ENCODE measurements at regions not wholly inside any gene's neighbourhood (a gene's known extent, or its start where the extent isn't known, plus 50 kb on each side); places are given as distances from the start of the nearest gene placed in this dataset.
"Not testable (repeated sequence)": the region's sequence is repeated elsewhere in the genome, so short reads cannot be mapped to it uniquely, and the experiment has no call there.

GRCh38 chr10:117815816-117816215, 230.9 kb downstream of the RAB11FIP2 start:
- H3K36me3 Mint-ChIP-seq (ENCODE audit: low read depth); H3K27ac Mint-ChIP-seq; DNase-seq; H3K9me3 Mint-ChIP-seq; H3K4me1 Mint-ChIP-seq (ENCODE audit: low read depth); H3K4me3 Mint-ChIP-seq: not testable (repeated sequence)
- peaks cover 12% of the 10 kb centered on the region for H3K27me3 Mint-ChIP-seq

DNA sequence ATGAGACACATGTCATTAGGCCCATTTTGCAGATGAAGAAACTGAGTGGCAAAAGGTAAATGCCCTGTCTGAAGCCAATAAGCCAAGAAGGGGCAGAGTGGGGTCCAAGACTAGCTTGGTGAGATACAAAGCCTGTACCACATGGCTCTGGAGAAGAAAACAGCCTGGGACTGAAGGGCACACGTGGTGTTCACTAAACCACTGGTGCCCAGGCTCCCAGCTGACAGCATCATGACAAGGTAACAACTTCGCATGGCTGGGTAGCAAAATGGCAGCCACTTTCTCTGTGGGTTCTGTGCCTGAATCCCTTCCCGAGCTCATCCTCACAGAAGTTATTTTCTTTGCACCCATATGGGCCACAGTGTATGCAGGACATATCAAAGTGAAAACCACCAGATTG, 229.6 kb downstream of the RAB11FIP2 start:
- Mint-ChIP-seq H3K27ac (no peak overlapping the region), H3K9me3 (no peaks in the 10 kb centered on the region), H3K4me1 (ENCODE audit: low read depth) (no peaks in the 10 kb centered on the region), H3K27me3 (peaks cover 12% of the 10 kb centered on the region), H3K36me3 (ENCODE audit: low read depth) (no peaks in the 10 kb centered on the region), H3K4me3 (no peak overlapping the region)
- DNase-seq: no peak

DNA sequence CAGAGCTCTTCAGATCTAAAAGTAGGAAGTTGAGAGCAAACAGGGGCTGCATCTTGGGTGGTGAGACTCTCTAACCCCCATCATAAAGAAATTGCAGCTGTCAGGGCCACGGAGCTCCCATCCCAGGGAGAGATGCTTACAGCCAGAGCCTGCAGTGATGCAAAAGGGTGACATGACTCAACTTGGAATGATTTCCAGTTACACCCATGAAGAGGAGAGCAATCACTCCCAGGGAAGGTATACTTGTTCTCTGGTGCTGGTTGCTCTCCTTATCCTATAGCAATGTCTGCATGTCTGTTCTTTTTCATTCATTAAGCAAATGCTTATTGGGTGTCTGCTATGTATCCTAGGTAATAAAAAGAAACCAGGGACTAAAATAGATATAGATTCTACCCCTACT, 228.0 kb downstream of the RAB11FIP2 start:
- H3K36me3 Mint-ChIP-seq (ENCODE audit: low read depth): no peaks in the 10 kb centered on the region

DNA sequence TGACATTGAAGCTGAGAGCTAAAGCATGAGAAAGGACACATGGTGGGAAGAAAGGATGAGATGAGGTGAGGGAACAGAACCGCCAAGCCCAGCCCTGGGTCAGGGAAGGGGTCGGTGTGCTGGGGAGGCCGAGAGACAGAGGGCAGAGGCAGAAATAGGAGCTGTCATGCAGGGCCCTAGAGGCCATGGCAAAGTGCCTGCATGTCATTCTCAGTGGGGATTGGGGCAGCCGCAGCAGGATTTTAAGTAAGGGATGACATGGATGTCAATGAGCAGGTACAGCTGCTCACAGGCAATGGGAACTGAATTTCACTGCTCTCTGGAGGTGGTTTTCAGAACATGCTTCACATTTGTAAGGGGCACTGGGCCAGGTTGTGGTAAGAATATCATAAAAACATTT, 227.4 kb downstream of the RAB11FIP2 start:
- Mint-ChIP-seq H3K4me3 (no peak overlapping the region), H3K9me3 (no peaks in the 10 kb centered on the region), H3K36me3 (ENCODE audit: low read depth) (no peaks in the 10 kb centered on the region), H3K4me1 (ENCODE audit: low read depth) (no peaks in the 10 kb centered on the region), H3K27ac (no peak overlapping the region), H3K27me3 (peaks cover 12% of the 10 kb centered on the region)
- DNase-seq: no peak

More for the DNA sequence above, 228.0 kb downstream of the RAB11FIP2 start:
- H3K4me1 Mint-ChIP-seq (ENCODE audit: low read depth): no peaks in the 10 kb centered on the region
- peaks cover 12% of the 10 kb centered on the region for H3K27me3 Mint-ChIP-seq
- no peaks in the 10 kb centered on the region for H3K9me3 Mint-ChIP-seq
- no peak overlapping the region for H3K4me3 Mint-ChIP-seq
- no peak for DNase-seq
- no peak overlapping the region for H3K27ac Mint-ChIP-seq

- Mint-ChIP-seq H3K27me3 (peaks cover 7% of the 10 kb centered on the region), H3K36me3 (ENCODE audit: low read depth) (no peaks in the 10 kb centered on the region), H3K9me3 (no peaks in the 10 kb centered on the region), H3K4me3 (no peak overlapping the region), H3K27ac (no peak overlapping the region), H3K4me1 (ENCODE audit: low read depth) (peaks cover 4% of the 10 kb centered on the region)
- DNase-seq: no peak
These were observed 222.8 kb downstream of the RAB11FIP2 start for GRCh38 chr10:117823980-117824379.

GRCh38 chr10:117830205-117830604, 216.5 kb downstream of the RAB11FIP2 start:
- DNase-seq: no peak
- Mint-ChIP-seq H3K4me1 (ENCODE audit: low read depth) (peaks cover 27% of the 10 kb centered on the region), H3K4me3 (peak overlapping the region; percentile 55), H3K9me3 (no peaks in the 10 kb centered on the region), H3K36me3 (ENCODE audit: low read depth) (no peaks in the 10 kb centered on the region), H3K27ac (peak overlapping the region; percentile 81), H3K27me3 (no peaks in the 10 kb centered on the region)

DNA sequence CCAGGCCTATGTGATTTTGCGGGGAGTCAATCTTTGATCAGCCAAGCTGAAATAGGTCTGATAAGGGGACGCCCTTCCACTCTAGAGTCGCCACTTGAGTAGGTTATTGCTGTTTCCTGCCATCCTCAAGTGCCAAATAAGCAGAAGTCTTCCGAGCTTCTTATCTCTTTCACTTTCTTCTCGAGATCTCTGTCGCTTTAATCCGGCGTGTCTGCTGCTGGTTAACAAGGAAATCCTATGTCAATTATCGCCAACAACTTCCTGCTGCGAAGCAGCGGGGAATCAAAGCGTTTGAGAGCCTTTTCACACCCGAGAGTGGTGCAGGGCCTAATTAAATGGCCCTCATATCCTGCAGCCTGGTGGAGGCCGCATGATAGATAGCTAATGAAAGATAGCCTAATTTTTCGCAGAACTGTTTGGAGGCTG, 215.9 kb downstream of the RAB11FIP2 start:
- no peaks in the 10 kb centered on the region for H3K9me3 Mint-ChIP-seq

GRCh38 chr10:117838500-117839498, 207.9 kb downstream of the RAB11FIP2 start:
- H3K36me3 Mint-ChIP-seq (ENCODE audit: low read depth); H3K4me1 Mint-ChIP-seq (ENCODE audit: low read depth); H3K9me3 Mint-ChIP-seq; DNase-seq: not testable (repeated sequence)
- Mint-ChIP-seq H3K27me3 (peaks cover 13% of the 10 kb centered on the region), H3K4me3 (peak overlapping the region; percentile 47), H3K27ac (peak overlapping the region; percentile 10)

More for the DNA sequence above, 215.9 kb downstream of the RAB11FIP2 start:
- peak; percentile 40 for DNase-seq
- Mint-ChIP-seq H3K4me1 (ENCODE audit: low read depth) (peaks cover 27% of the 10 kb centered on the region), H3K36me3 (ENCODE audit: low read depth) (no peaks in the 10 kb centered on the region), H3K27me3 (no peaks in the 10 kb centered on the region), H3K27ac (peak overlapping the region; percentile 81), H3K4me3 (peak overlapping the region; percentile 55)

- DNase-seq; H3K36me3 Mint-ChIP-seq (ENCODE audit: low read depth); H3K4me3 Mint-ChIP-seq; H3K27ac Mint-ChIP-seq; H3K4me1 Mint-ChIP-seq (ENCODE audit: low read depth); H3K9me3 Mint-ChIP-seq: not testable (repeated sequence)
- H3K27me3 Mint-ChIP-seq: peaks cover 28% of the 10 kb centered on the region
These were observed 190.3 kb downstream of the RAB11FIP2 start for GRCh38 chr10:117856426-117856825.

GRCh38 chr10:117860135-117860534, 186.6 kb downstream of the RAB11FIP2 start:
- Mint-ChIP-seq H3K27me3 (peaks cover 19% of the 10 kb centered on the region), H3K36me3 (ENCODE audit: low read depth) (no peaks in the 10 kb centered on the region), H3K4me1 (ENCODE audit: low read depth) (no peaks in the 10 kb centered on the region), H3K4me3 (no peak overlapping the region), H3K27ac (no peak overlapping the region), H3K9me3 (no peaks in the 10 kb centered on the region)
- DNase-seq: no peak

GRCh38 chr10:117860823-117861222, 185.9 kb downstream of the RAB11FIP2 start:
- Mint-ChIP-seq H3K4me1 (ENCODE audit: low read depth) (no peaks in the 10 kb centered on the region), H3K4me3 (no peak overlapping the region), H3K9me3 (no peaks in the 10 kb centered on the region), H3K27me3 (peaks cover 25% of the 10 kb centered on the region), H3K36me3 (ENCODE audit: low read depth) (no peaks in the 10 kb centered on the region), H3K27ac (no peak overlapping the region)
- no peak for DNase-seq

- peaks cover 28% of the 10 kb centered on the region for H3K27me3 Mint-ChIP-seq
These were observed 185.4 kb downstream of the RAB11FIP2 start for GRCh38 chr10:117861329-117861728.

DNA sequence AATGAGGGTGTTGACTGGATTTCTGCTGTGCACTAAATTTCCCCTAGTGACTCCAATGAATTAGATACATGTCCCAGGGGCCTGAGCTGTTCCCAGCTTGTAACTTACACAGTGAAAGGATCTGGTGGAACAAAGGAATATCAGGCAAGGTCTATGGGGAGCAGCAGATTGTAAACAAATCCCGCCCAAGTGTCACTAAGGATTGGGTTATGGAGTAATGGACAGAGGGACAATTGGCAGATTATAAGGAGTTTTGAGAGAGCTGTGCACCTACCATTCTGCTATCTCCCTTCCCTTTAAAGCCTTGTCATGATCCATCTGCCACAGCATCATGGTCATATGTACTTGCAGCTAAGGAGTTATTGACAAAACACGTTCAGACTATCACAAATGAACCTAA, 183.0 kb downstream of the RAB11FIP2 start:
- H3K9me3 Mint-ChIP-seq: no peaks in the 10 kb centered on the region
- no peaks in the 10 kb centered on the region for H3K36me3 Mint-ChIP-seq (ENCODE audit: low read depth)
- no peak overlapping the region for H3K27ac Mint-ChIP-seq
- H3K4me1 Mint-ChIP-seq (ENCODE audit: low read depth): no peaks in the 10 kb centered on the region
- no peak for DNase-seq
- H3K4me3 Mint-ChIP-seq: no peak overlapping the region
- peaks cover 21% of the 10 kb centered on the region for H3K27me3 Mint-ChIP-seq

More at GRCh38 chr10:117861329-117861728, 185.4 kb downstream of the RAB11FIP2 start:
- DNase-seq: no peak
- Mint-ChIP-seq H3K27ac (no peak overlapping the region), H3K4me1 (ENCODE audit: low read depth) (no peaks in the 10 kb centered on the region), H3K9me3 (no peaks in the 10 kb centered on the region), H3K4me3 (no peak overlapping the region), H3K36me3 (ENCODE audit: low read depth) (no peaks in the 10 kb centered on the region)

- no peaks in the 10 kb centered on the region for H3K4me1 Mint-ChIP-seq (ENCODE audit: low read depth)
These were observed 180.8 kb downstream of the RAB11FIP2 start for GRCh38 chr10:117865945-117866344.

GRCh38 chr10:117868151-117868550, 178.6 kb downstream of the RAB11FIP2 start:
- Mint-ChIP-seq H3K9me3 (no peaks in the 10 kb centered on the region), H3K4me3 (no peak overlapping the region), H3K4me1 (ENCODE audit: low read depth) (no peaks in the 10 kb centered on the region), H3K27ac (no peak overlapping the region), H3K36me3 (ENCODE audit: low read depth) (no peaks in the 10 kb centered on the region), H3K27me3 (peaks cover 20% of the 10 kb centered on the region)
- no peak for DNase-seq

More at GRCh38 chr10:117865945-117866344, 180.8 kb downstream of the RAB11FIP2 start:
- Mint-ChIP-seq H3K9me3 (no peaks in the 10 kb centered on the region), H3K27me3 (peaks cover 17% of the 10 kb centered on the region), H3K27ac (no peak overlapping the region), H3K4me3 (no peak overlapping the region), H3K36me3 (ENCODE audit: low read depth) (no peaks in the 10 kb centered on the region)
- no peak for DNase-seq

Data from activated T-cell treated with anti-CD3 and anti-CD28 coated beads, Interleukin-2, amount 50 U/mL, for 24 hours (primary cell).